Renal pelvis (tissue), 1 donor: ENCODE measurements at regions not wholly inside any gene's neighbourhood (a gene's known extent, or its start where the extent isn't known, plus 50 kb on each side); places are given as distances from the start of the nearest gene placed in this dataset.
"Not testable (repeated sequence)": the region's sequence is repeated elsewhere in the genome, so short reads cannot be mapped to it uniquely, and the experiment has no call there.

Experiments used
- DNase-seq: peaks from one replicate; pipeline ENCODE4 v3.0.0-alpha.2; 2013

DNA sequence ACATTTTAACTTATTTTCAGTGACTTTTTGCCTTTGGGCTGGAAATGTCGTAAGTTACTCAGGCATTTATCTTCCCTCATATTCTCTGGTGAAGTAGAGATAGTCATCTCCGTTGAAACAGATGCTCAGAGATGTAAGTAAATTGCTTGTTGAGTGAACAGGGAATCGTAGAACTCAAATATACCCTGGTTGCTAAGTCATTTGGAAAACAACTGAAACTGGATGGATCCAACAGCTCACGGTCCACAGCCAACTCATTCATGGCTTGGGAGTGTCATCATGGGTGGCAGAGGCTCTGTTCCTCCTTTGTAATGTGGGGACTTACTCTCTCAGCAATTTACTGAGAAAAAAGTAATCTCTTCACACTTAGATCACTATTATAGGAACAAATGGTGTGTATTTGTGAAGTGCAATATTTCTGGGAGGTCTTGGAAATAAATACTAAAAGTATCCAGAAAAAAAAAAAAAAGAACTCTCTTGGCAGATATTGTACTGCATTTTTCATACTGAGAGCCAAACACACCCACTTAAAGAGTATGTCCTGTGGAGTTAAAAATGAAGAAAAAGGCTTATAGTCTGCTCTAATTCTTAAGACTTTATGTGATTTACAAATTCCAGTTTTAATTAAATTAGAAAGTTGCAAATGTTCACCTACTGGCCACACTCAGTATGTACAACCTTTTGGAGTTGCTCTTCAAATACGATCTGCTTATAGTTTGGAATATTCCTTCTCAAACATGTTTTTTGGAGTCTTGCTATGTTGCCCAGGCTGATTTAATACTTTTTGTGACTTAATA, 107.4 kb downstream of the LEPR start:
- DNase-seq, result no peak

DNA sequence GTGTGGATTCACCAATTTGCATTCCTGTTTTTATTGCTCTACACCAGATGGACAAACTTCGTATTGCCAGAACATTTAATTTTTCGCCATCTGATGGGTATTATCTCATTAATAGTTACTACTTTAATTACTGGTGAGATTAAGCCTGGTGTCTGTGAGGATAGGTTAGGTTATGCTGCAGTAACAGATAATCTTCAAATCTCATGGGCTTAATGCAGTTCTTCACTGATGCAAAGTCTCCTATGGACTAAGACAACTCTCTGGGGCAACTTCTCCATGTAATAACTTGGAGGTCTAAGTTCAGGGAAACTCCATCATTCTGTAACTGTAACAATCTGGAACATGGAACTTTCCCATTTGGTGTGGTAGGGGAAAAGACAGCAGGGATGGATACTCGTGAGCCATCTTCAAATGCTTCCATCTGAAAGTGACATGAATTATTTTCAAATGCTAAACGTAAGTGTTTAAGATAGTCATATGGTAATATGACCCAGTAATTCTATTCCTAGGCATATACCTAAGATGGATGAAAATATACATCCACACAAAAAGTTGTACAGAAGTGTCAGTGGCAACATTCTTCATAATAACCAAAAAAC, 111.6 kb downstream of the LEPR start:
- DNase-seq, result no peak

DNA sequence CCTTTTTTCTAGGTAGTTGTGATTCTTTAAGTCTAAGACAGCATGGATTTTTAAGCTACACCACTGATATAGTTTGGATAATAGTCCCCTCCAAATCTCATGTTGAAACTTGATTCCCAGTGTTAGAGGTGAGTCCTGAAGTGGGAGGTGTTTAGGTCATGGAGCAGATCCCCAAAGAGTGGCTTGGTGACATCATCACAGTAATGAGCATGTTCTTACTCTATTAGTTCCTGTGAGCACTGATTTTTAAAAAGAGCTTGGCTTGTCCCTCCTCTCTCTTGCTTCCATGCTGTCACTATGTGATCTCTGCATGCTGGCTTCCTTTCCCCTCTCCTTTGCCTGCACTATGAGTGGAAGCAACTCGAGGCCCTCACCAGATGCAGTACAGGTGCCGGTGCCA, 115.5 kb downstream of the LEPR start:
- no peak for DNase-seq

DNA sequence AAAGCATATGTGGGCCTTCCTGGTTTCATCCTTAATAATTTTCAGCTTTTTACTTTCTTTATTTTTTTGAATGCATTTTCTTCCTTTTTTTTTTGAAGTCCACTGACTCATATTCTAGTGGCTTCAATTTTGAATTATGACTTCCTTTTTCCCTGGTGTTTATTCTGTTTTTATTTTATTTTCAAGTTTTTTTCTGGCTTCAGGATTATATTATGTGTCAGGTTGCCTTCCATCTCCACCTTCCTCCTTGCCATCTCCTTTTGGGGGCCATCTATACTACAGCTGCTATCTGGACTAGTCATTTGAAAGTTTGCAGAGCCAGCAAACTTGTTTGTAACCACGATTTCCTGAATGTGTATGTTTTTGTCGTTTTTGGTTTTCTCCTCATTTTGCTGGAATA, 117.6 kb downstream of the LEPR start:
- no peak for DNase-seq

DNA sequence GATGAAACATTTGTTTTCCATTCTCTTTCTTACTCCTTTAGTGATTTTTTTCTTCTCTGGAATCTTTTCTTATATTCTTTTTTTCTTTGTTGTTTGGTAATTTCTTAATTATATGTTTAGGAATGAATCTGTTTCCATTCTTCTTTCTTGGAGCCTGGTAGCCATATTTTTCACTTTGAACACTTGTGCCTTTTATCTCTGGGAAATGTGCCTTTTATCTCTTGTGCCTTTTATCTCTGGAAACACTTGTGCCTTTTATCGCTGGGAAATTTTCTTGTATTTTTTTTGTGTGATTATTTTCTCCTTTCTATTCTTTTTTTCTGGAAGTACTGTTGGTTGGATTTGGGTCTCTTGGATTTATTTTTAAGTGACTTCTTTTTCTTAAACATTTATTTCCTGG, 118.2 kb downstream of the LEPR start:
- no peak for DNase-seq

DNA sequence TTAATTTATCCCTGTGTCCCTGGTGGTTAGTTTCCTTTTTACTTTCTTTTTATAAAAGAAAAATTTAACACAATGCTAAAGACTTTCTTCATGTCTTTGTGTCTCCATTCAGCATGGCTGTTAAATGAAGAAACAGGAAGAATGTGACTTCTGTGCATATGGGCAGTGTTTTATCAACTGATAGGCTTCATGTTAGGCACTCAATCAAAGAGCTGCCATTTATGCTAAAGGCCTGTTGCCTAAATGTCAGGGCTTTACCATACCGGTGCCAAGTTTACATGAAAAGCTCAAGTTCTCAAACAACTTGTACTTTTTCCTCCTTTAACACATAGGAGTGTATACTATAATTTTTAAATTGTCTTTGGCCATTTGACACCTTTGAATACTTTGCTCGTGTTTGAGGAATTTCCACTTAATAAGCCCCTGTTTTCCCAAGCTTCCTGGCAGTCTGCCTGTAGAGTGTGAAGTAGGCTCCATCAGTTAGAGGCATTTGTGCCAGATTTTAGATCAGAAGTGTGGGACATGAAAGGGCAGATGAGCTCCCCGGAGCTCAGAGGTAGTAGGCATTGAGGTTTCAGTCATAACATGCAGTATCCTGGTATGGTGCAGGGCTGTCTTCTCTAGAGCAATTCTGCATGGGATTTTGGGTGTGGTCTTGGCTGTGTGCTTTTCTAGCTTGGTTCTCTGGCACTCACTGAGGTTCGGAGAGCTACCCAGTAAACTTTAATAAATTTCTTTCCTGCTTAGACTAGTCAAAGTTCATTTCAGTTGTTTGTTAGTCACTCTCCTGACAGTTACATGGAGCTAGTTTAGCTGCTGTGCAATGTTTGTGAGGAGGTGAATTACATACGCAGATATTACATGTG, 119.0 kb downstream of the LEPR start:
- no peak for DNase-seq

DNA sequence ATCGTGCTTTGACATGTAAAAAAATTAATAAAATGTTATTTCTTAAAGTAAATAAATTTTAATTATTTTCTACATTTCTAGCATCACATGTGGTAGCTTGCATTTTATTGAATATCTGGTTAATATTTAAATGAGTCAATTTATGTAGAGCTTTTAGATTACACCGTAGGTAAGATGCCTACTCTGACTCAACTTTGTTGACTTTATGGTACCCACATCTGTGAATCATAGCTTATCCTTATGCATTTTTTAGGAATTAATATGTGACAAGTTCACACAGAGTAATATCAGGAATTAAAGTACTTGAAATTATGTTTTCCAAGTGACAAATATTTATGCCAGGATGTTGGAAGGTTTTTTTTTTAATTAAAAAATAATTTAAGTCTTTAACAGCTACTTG, 120.7 kb downstream of the LEPR start:
- DNase-seq, result no peak

DNA sequence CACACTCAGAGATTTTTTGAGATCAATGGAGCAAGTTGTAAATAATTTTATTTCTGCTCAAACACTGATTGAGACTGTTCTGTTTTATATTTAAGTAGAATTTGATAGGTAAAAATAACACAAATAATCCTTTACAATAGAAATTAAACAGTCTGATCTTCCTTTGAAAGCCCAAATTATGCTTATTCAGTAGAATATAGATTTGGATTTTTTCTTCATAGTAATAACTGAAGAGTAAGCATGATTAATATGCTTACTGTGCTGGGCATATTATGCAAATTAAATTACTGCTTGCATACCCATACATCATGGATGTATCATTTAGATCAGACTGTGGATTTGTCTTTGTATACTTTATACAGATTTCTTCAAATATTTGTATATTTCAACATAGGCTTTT, 121.4 kb downstream of the LEPR start:
- no peak for DNase-seq

DNA sequence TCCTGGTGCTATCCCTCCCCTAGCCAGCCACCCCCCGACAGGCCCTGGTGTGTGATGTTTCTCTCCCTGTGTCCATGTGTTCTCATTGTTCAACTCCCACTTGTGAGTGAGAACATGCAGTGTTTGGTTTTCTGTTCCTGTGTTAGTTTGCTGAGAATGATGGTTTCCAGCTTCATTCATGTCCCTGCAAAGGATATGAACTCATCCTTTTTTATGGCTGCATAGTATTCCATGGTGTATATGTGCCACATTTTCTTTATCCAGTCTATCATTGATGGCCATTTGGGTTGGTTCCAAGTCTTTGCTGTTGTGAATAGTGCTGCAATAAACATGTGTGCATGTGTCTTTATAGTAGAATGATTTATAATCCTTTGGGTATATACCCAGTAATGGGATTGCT, 122.1 kb downstream of the LEPR start:
- DNase-seq, result not testable (repeated sequence)

DNA sequence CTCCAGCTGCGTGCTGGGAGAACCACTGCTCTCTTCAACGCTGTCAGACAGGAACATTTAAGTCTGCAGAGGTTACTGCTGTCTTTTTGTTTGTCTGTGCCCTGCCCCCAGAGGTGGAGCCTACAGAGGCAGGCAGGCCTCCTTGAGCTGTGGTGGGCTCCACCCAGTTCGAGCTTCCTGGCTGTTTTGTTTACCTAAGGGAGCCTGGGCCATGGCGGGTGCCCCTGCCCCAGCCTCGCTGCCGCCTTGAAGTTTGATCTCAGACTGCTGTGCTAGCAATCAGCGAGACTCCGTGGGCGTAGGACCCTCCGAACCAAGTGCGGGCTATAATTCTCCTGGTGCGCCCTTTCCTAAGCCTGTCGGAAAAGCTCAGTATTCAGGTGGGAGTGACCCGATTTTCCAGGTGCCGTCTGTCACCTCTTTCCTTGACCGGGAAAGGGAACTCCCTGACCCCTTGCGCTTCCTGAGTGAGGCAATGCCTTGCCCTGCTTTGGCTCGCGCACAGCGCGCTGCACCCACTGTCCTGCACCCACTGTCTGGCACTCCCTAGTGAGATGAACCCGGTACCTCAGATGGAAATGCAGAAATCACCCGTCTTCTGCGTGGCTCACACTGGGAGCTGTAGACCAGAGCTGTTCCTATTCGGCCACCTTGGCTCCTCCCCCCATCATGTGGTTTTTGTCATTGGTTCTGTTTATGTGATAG, 130.0 kb downstream of the LEPR start:
- not testable (repeated sequence) for DNase-seq

DNA sequence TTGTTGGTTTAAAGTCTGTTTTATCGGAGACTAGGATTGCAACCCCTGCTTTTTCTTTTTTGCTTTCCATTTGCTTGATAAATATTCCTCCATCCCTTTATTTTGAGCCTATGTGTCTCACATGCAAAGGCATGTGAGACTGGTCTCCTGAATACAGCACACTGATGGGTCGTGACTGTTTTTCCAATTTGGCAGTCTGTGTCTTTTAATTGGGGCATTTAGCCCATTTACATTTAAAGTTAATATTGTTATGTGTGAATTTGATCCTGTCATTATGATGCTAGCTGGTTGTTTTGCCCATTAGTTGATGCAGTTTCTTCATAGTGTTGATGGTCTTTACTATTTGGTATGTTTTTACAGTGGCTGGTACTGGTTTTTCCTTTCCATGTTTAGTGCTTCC, 132.0 kb downstream of the LEPR start:
- DNase-seq, result not testable (repeated sequence)

DNA sequence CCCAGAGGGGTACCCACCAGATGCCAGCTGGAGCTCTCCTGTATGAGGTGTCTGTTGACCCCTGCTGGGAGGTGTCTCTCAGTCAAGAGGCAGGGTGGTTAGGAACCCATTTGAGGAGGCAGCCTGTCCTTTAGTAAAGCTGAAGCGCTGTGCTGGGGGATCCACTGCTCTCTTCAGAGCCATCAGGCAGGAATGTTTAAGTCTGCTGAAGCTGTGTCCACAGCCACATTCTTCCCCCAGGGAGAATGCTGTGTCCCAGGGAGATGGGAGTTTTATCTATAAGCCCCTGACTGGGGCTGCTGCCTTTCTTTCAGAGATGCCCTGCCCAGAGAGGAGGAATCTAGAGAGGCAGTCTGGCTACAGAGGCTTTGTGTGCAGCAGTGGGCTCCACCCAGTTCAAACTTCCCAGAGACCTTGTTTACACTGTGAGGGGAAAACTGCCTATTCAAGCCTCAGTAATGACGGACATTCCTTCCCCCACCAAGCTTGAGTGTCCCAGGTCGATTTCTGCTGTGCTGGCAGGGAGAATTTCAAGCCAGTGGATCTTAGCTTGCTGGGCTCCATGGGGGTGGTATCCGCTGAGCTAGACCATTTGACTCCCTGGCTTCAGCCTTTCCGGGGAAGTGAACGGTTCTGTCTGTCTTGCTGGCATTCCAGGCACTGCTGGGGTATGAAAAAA, 133.8 kb downstream of the LEPR start:
- not testable (repeated sequence) for DNase-seq

DNA sequence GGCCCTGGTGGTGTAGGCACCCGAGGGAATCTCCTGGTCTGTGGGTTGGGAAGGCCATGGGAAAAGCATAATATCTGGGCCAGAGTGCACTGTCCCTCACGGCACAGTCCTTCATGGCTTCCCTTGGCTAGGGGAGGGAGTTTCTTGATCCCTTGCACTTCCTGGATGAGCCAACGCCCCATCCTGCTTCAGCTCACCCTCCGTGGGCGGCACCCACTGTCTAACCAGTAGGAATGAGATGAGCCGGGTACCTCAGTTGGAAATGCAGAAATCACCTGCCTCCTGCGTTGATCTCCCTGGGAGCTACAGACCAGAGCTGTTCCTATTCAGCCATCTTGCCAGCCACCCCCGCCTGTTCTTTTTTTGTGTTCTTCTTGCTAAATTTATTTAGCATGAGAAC, 134.4 kb downstream of the LEPR start:
- no peak for DNase-seq

DNA sequence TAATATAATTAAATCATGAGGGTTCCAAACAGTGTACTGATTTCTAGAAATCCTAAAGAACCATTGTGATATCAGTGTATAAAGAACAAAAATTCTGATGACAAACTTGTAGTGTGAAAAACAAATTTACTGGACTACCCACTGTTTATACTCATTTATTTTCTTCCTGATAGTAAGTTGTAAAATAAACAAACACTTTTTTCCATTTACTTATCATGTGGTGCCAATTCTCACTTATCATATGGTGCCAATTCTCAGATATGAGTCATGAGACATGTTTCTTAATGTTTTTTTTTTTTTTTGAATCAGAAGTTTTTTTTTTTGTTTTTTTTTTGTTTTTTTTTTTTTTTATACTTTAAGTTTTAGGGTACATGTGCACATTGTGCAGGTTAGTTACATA, 137.7 kb downstream of the LEPR start:
- DNase-seq, result no peak

DNA sequence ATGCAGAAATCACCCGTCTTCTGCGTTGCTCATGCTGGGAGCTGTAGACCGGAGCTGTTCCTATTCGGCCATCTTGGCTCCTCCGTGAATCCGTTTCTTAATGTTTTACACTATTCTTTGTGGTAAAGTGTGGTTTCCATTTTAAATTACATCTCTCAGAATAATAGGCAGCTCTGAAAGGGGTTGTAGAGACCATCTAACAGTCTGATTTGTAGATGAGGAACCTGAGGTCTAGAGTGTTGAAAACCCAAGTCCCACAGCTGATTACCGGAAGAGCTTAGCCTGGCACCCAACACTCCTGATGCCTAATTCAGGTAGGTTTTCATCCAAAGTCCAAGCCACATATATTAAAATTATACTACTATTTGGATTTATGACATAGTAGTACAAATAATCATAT, 144.0 kb downstream of the LEPR start:
- no peak for DNase-seq

DNA sequence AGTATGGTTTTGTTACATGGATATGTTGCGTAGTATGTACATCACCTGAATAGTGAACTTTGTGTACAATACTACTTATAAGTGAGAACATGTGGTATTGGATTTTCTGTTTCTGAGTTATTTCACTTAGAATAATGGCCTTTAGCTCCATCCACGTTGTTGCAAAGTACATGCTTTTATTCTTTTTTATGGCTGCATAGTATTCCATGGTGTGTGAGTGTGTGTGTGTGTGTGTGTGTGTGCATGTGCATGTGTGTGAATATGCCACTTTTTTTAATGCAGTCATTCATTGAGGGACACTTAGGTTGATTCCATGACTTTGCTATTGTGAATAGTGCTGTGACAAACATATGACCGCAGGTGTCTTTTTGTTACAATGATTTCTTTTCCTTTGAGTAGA, 147.8 kb downstream of the LEPR start:
- DNase-seq, result no peak

DNA sequence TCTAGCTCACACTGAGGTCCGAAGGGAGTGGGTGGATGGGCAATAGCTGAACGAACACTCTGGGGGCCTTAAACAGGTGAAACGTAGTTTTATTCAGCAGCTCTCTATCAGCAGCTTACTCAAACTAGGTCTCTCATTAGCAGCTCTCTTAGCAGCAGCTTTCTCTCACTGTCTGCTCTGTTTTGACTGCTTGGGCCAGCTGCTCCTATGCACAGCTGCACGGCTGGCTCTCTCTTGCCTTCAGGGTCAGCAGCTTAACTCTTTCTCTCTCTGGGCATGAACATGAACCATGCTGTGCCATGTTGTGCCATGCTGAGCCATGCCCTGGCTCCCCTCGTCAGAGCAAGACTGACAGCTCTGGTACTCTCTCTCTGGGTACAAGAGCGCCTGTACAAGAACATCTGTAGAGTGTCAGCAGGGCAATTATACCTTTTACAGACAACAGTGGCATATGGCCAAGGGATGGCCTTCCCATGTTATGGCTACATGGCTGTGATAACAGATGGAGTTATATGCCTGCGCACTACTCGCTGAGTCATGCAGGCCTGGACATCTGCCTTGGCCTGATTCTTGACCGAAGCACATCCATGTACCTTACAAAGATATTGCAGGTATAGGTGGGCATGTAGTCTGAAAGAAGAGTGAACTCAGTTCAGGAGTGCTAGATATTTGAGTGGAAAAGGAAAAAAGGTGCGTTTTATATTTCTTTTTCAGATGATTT, 152.4 kb downstream of the LEPR start:
- no peak for DNase-seq

DNA sequence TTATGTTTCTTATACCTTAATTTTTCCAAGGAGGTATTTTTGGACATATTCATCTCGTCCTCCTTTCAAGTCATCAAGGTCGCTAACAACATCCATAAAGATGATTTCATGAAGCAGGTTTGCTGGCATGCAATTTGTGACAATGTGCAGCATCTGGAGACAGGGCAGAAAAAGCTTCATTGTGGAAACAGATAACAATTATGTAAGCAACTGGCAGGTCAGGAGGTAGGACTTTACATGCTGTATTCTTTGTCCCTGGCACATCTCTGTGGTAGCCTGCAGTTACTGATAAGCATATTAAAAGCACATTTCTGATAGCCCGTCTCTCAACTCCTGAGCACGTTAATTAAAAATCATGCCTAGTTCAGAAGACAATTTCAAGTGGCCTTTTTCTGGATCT, 156.8 kb downstream of the LEPR start:
- no peak for DNase-seq

DNA sequence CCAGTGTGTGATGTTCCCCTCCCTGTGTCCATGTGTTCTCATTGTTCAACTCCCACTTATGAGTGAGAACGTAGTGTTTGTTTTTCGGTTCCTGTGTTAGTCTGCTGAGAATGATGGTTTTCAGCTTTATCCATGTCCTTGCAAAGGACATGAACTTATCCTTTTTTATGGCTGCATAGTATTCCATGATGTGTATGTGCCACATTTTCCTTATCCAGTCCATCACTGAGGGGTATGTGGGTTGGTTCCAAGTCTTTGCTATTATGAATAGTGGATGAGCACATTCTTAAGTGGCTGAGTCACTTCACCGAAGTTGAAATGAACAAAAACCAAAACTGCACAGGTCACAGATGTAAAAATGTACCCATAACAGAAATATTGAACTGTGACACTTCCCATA, 157.5 kb downstream of the LEPR start:
- not testable (repeated sequence) for DNase-seq

DNA sequence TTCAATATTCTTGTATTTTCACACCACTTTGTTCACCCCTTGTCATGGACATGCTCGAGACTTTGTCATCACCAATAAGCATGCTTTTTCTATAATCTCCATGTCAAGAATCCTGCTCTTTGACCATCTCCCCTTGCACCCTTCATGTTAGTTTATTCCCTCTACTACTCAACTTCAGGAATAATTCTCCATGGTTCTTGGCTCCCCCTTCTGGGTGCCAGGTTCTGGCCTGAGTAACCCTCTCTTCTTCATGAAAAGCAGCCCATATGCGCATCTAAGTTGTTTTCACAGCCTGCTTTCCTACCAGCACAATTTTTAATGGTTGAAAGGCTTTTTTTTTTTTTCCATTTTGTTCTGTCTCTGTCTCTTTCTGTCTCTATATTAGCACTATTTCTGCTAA, 160.7 kb downstream of the LEPR start:
- DNase-seq, result no peak

DNA sequence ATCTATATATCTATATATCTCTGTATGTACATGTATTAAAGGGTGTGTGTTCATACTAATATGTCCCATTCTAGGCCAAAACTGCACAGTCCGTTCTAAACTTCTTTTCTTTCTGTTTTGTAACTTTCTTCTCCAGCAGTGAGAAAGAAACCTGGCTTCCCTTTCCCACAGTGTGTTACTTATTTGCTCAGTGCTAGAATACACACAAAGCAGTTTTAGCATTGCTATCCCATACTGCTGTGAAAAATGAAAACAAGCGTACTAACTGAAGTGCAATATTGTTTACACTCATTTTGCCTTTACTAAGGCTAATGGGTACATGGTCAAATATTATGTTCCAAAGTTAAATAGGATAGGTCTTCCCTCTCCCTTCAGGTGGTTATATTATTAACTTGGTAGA, 163.9 kb downstream of the LEPR start:
- no peak for DNase-seq
